Hepatocyte (in vitro differentiated cells): ENCODE measurements at regions not wholly inside any gene's neighbourhood (a gene's known extent, or its start where the extent isn't known, plus 50 kb on each side); places are given as distances from the start of the nearest gene placed in this dataset.

Source experiments
- EZH2 ChIP-seq: fragments of 200-600 bp; sonication (generic); IDR thresholded peaks from 2 replicates; pipeline ENCODE4 v1.6.1; 2016; ENCODE audit warnings: antibody characterized with exemption, mild to moderate bottlenecking, borderline replicate concordance
- EZH2phosphoT487 ChIP-seq: fragments of 200-600 bp; sonication (generic); IDR thresholded peaks from one replicate; pipeline ENCODE4 v1.6.1; 2018; ENCODE audit warnings: antibody characterized with exemption, mild to moderate bottlenecking, low read depth, moderate library complexity; ENCODE audit not compliant: unreplicated experiment, severe bottlenecking
- TF ChIP-seq, protein P1 (sequence below): fragments of 200-600 bp; sonication (generic); IDR thresholded peaks from 2 replicates; pipeline ENCODE4 v1.5.1; 2016; ENCODE audit warnings: antibody characterized with exemption, mild to moderate bottlenecking; ENCODE audit not compliant: poor library complexity

DNA sequence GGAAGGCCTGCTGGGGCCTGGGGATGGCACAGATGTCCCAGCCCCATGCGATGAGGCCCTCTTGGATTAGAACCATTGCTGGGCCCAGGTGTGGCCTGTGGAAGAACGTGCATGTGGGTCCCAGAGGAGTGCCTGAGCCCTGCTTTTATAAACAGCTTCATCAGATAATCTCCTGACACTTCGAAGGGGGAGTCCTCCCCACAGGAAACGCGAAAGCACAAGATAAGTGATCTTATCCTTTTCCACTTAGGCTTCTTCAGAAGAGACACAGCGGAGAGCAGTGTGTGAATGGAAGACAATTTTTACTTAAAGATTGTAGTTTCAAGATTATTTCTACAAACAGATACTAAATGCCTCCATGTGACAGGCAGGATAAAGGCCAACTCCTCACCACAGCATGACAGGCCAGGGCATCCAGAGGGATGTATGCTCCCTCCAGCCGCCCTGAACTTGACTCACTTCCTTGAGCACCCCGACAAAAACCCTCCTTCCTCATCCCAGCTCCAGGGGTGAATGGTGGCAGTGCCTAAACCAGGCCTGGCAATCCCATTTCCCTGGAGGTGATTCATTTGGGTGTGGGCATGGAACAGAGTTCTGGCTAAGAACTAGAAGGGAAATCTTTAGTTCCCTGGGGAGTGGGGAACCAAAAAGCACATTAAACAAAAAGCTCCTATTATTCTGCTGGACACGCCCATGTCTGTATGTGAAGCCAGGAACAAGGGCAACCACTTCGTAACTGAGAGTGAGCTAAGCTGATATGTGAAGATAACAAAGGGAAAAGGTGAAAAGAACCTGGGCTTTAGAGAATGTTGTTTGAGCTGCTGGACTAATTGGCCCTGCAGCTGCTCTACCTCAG lies 56.2 kb upstream of the TMEM163 start:
- TF ChIP-seq, protein P1, sequence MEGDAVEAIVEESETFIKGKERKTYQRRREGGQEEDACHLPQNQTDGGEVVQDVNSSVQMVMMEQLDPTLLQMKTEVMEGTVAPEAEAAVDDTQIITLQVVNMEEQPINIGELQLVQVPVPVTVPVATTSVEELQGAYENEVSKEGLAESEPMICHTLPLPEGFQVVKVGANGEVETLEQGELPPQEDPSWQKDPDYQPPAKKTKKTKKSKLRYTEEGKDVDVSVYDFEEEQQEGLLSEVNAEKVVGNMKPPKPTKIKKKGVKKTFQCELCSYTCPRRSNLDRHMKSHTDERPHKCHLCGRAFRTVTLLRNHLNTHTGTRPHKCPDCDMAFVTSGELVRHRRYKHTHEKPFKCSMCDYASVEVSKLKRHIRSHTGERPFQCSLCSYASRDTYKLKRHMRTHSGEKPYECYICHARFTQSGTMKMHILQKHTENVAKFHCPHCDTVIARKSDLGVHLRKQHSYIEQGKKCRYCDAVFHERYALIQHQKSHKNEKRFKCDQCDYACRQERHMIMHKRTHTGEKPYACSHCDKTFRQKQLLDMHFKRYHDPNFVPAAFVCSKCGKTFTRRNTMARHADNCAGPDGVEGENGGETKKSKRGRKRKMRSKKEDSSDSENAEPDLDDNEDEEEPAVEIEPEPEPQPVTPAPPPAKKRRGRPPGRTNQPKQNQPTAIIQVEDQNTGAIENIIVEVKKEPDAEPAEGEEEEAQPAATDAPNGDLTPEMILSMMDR: no peak
- no peak for TF ChIP-seq EZH2
- TF ChIP-seq EZH2phosphoT487: no peak
